Heart right ventricle (tissue), 16 donors: ENCODE measurements at regions not wholly inside any gene's neighbourhood (a gene's known extent, or its start where the extent isn't known, plus 50 kb on each side); places are given as distances from the start of the nearest gene placed in this dataset.

Source experiments
- ATAC-seq, 8 donors: fragments of 200-7000 bp; cut with Tn5 transposase; one replicate each; pipeline ENCODE4 v1.9.1; 2020; ENCODE audit warnings: mild to moderate bottlenecking in 8 of 8, moderate library complexity in 8 of 8, moderate number of reproducible peaks in 1 of 8
- DNase-seq, 2 donors: peaks; one replicate each; pipeline ENCODE4 v3.0.0-alpha.2; 2020
- H3K27ac ChIP-seq, 10 donors: fragments of 200-600 bp; sonication (generic) in 2 of 10; one replicate each; pipeline versions ENCODE4 v1.5.0 to v1.8.0; 2020 to 2022; ENCODE audit warnings: mild to moderate bottlenecking in 3 of 10
- H3K27me3 ChIP-seq, 7 donors: fragments of 200-600 bp; one replicate each; pipeline ENCODE4 v1.8.0; 2021 to 2022; ENCODE audit warnings: mild to moderate bottlenecking in 2 of 7
- H3K36me3 ChIP-seq, 9 donors: fragments of 200-600 bp; sonication (generic) in 1 of 9; one replicate each; pipeline versions ENCODE4 v1.5.0 to v1.8.0; 2020 to 2022; ENCODE audit warnings: mild to moderate bottlenecking in 2 of 9
- H3K4me1 ChIP-seq, 9 donors: fragments of 200-600 bp; sonication (generic) in 1 of 9; one replicate each; pipeline versions ENCODE4 v1.5.0 to v1.8.0; 2020 to 2022; ENCODE audit warnings: mild to moderate bottlenecking in 4 of 9
- H3K4me3 ChIP-seq, 10 donors: fragments of 200-600 bp; sonication (generic) in 2 of 10; one replicate each; pipeline versions ENCODE4 v1.5.0 to v1.8.0; 2020 to 2022; ENCODE audit warnings: mild to moderate bottlenecking in 7 of 10, moderate library complexity in 2 of 10
- H3K9me3 ChIP-seq, 11 donors: fragments of 200-600 bp in 10 of 11; sonication (generic) in 2 of 11; one replicate each; pipeline versions ENCODE4 v1.5.0 to v1.8.0; 2013 to 2022; ENCODE audit warnings: mild to moderate bottlenecking in 2 of 11, control low read depth in 1 of 11, moderate library complexity in 1 of 11
- WGBS, 2 donors: extraction: QIAGEN DNeasy Blood & Tissue Kit; methylation state at CpG; one replicate each; pipeline ENCODE4 v1.1.7; 2013; ENCODE audit warnings: inconsistent platforms in 1 of 2; 5-methylcytosine and 5-hydroxymethylcytosine counted together
- intact Hi-C, 10 donors: fragments of 100-400 bp; cut with DNase I; formaldehyde crosslinking; loops; one replicate each; pipeline versions ENCODE4 v1.11.1 to v1.14.2; 2022
- TF ChIP-seq, protein P1 (sequence below), 9 donors: fragments of 200-600 bp; sonication (generic) in 2 of 9; IDR thresholded peaks; one replicate each; pipeline versions ENCODE4 v1.5.0 to v1.8.0; 2021 to 2022; ENCODE audit warnings: antibody characterized with exemption in 9 of 9, mild to moderate bottlenecking in 5 of 9, moderate library complexity in 1 of 9
- donor health status: Arrhythmogenic right ventricular cardiomyopathy.
- donor health status: ischemic (EF 13 %, LVEDD 7.1; RV severe dilation, severe dysfunction).
- donor health status: healthy with polysubstance abuse.
- donor health status: DM: no; HTN: yes; CAD: no.
- donor health status: DM: no; HTN: no; CAD: no.
- donor health status: ischemic (EF 25% LVEDD 6.9; RV normal size, moderate dysfunction).
- donor health status: ischemic (EF 25% LVEDD 5.7; RV mildly dilated, moderate dysfunction).
- donor health status: healthy.
- donor health status: DM: yes; HTN: yes; CAD: no.
- donor health status: Ischemic cardiomyopathy.
- donor health status: ischemic (EF 35%, LVEDD 5.7; RV mildly dilated, moderate dysfunction).
- donor health status: nonischemic (EF 11% LVEDD 7.7; RV severe dilation, severe dysfunction).
- donor health status: DM: yes; HTN: yes; CAD: no.
- donor health status: PGD.
- donor health status: ischemic (EF 29% LVEDD 5.4; RV normal size, mild dysfunction).
- donor health status: nonischemic (EF 23%, LVEDD 6.1; RV moderate dilation, normal function).

GRCh38 chr18:56327191-56327885 lies 311.1 kb downstream of the TXNL1 start:
- Histone ChIP-seq H3K4me3 (no peak overlapping the region), H3K27me3 (no peaks in the 10 kb centered on the region), H3K36me3 (no peaks in the 10 kb centered on the region), H3K9me3 (no peaks in the 10 kb centered on the region), H3K27ac (no peak overlapping the region), H3K4me1 (peaks cover 0 to 15% (median 4%) of the 10 kb centered on the region in 9 donors)
- intact Hi-C loops, result no loop called here
- DNase-seq, result no peak
- TF ChIP-seq, protein P1, sequence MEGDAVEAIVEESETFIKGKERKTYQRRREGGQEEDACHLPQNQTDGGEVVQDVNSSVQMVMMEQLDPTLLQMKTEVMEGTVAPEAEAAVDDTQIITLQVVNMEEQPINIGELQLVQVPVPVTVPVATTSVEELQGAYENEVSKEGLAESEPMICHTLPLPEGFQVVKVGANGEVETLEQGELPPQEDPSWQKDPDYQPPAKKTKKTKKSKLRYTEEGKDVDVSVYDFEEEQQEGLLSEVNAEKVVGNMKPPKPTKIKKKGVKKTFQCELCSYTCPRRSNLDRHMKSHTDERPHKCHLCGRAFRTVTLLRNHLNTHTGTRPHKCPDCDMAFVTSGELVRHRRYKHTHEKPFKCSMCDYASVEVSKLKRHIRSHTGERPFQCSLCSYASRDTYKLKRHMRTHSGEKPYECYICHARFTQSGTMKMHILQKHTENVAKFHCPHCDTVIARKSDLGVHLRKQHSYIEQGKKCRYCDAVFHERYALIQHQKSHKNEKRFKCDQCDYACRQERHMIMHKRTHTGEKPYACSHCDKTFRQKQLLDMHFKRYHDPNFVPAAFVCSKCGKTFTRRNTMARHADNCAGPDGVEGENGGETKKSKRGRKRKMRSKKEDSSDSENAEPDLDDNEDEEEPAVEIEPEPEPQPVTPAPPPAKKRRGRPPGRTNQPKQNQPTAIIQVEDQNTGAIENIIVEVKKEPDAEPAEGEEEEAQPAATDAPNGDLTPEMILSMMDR (IDR thresholded peaks at IDR 0.05), result no peak
- ATAC-seq, result no peak
- 80 to 82% methylated on average over 7 of the region's 7 CpGs for WGBS, 2 donors

- WGBS, 2 donors, result 60 to 92% methylated on average over 3 of the region's 3 CpGs
- no peak overlapping the region for H3K4me3 ChIP-seq
- H3K27me3 ChIP-seq, result no peaks in the 10 kb centered on the region
- TF ChIP-seq, protein P1 (IDR thresholded peaks at IDR 0.05), result no peak
- H3K36me3 ChIP-seq, result no peaks in the 10 kb centered on the region
- DNase-seq, result no peak
- peaks cover 0 to 21% (median 9%) of the 10 kb centered on the region in 9 donors for H3K4me1 ChIP-seq
- H3K27ac ChIP-seq, result no peak overlapping the region
- no peaks in the 10 kb centered on the region for H3K9me3 ChIP-seq
- no peak for ATAC-seq
- intact Hi-C loops, result no loop called here
Observed at GRCh38 chr18:56326336-56327072, 311.9 kb downstream of the TXNL1 start.

DNA sequence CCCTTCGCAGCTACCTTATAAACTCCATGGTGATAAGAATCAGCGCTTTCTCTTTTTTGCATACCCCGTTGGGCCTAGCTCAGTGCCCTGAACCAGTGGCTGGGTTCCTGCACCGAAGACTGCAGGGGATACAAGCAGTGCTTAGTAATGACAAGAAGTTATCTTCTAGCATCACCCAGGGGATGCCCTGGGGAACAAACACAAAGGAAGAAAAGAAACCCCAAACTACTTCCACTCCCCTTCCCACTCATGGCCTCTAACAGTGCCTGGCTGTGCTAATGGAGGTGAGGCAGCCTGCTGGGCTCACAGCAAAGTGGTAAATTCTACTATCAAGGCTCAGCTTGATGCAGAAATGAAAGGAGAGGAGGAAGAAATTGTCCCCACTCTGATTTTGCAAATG lies 314.7 kb downstream of the TXNL1 start:
- Histone ChIP-seq H3K36me3 (no peaks in the 10 kb centered on the region), H3K4me1 (peaks cover 0 to 32% (median 13%) of the 10 kb centered on the region in 9 donors), H3K4me3 (no peak overlapping the region), H3K27me3 (no peaks in the 10 kb centered on the region), H3K27ac (no peak overlapping the region), H3K9me3 (no peaks in the 10 kb centered on the region)
- DNase-seq (no peak), ATAC-seq (no peak)
- intact Hi-C loops, result no loop called here
- TF ChIP-seq, protein P1 (IDR thresholded peaks at IDR 0.05), result no peak
- 60 to 83% methylated on average over 4 of the region's 4 CpGs for WGBS, 2 donors

DNA sequence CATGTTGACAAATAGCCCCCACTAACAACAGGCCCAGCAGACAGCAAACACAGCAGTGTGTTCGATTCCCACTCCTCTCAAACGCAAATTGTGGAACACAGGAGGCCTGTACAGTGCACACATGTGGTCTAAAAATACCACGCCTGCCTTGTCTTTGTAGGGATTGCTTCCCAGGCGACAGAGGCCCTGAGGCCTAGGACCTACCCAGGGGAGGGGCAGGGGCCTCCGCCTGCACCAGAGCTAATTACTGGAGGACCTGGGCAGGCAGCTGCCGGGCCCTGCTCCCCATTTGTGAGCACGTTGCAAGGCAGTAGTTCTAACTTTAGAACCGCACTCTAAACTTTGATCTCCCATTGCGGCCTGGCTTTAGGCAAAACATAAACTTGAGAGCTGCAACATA lies 316.0 kb downstream of the TXNL1 start:
- peak; percentile 38 to 49 for DNase-seq

More for the DNA sequence above, 316.0 kb downstream of the TXNL1 start:
- H3K4me3 ChIP-seq, result no peak overlapping the region
- TF ChIP-seq, protein P1 (IDR thresholded peaks at IDR 0.05), result no peak
- peak; percentile 65 to 94 (median 86) for ATAC-seq
- no peaks in the 10 kb centered on the region for H3K27me3 ChIP-seq
- peaks cover 0 to 32% (median 13%) of the 10 kb centered on the region in 9 donors for H3K4me1 ChIP-seq
- WGBS, 2 donors, result 56 to 60% methylated on average over 9 of the region's 9 CpGs
- no peaks in the 10 kb centered on the region for H3K9me3 ChIP-seq
- peak overlapping the region in 5 of 10 donors; percentile 9 to 57 (median 24) for H3K27ac ChIP-seq
- intact Hi-C loops, result no loop called here
- H3K36me3 ChIP-seq, result no peaks in the 10 kb centered on the region
